Kidney (tissue), 13 donors: ENCODE measurements at regions not wholly inside any gene's neighbourhood (a gene's known extent, or its start where the extent isn't known, plus 50 kb on each side); places are given as distances from the start of the nearest gene placed in this dataset.
A peak's percentile ranks its signal among the peaks of the same experiment; 100 is the strongest.

Source experiments
- DNase-seq, 5 donors: peaks; one replicate each; pipeline ENCODE4 v3.0.0-alpha.2; 2013 to 2020
- FAIRE-seq: peaks from 2 replicates; lab custom pipeline; 2012; peaks lifted over from hg19 to GRCh38; lab: Jason Lieb, UNC
- H3K27ac ChIP-seq, 2 donors: one replicate each; pipeline ENCODE4 v1.7.0; 2013; ENCODE audit warnings: low read depth in 2 of 2, low read length in 2 of 2, inconsistent platforms in 1 of 2
- H3K27me3 ChIP-seq: one replicate; pipeline ENCODE4 v1.7.1; 2013; ENCODE audit warnings: low read length, inconsistent platforms; ENCODE audit not compliant: control insufficient read depth, insufficient read depth
- H3K36me3 ChIP-seq, 3 donors: one replicate each; pipeline versions ENCODE4 v1.7.0 to v1.7.1; 2013; ENCODE audit warnings: low read length in 3 of 3, control low read depth in 1 of 3, inconsistent platforms in 1 of 3; ENCODE audit not compliant: insufficient read depth in 3 of 3, control insufficient read depth in 2 of 3
- H3K4me1 ChIP-seq, 3 donors: one replicate each; pipeline versions ENCODE4 v1.7.0 to v1.7.1; 2013; ENCODE audit warnings: low read length in 3 of 3, inconsistent platforms in 1 of 3, low read depth in 1 of 3; ENCODE audit not compliant: control insufficient read depth in 2 of 3, insufficient read depth in 2 of 3
- H3K4me3 ChIP-seq, 3 donors: one replicate each; pipeline versions ENCODE4 v1.7.0 to v1.8.1; 2013; ENCODE audit warnings: low read length in 3 of 3, control low read depth in 1 of 3, inconsistent platforms in 1 of 3
- H3K9ac ChIP-seq, 3 donors: one replicate each; pipeline versions ENCODE4 v1.7.0 to v1.7.1; 2013; ENCODE audit warnings: low read length in 3 of 3, control low read depth in 1 of 3, inconsistent platforms in 1 of 3
- H3K9me3 ChIP-seq, 3 donors: one replicate each; pipeline versions ENCODE4 v1.7.0 to v1.7.1; 2013; ENCODE audit warnings: low read length in 3 of 3, control low read depth in 1 of 3, inconsistent platforms in 1 of 3; ENCODE audit not compliant: control insufficient read depth in 2 of 3, insufficient read depth in 1 of 3
- intact Hi-C: fragments of 100-400 bp; cut with DNase I; formaldehyde crosslinking; loops from one replicate; pipeline ENCODE4 v1.11.1; 2022
- TF ChIP-seq, protein P1 (sequence below): IDR thresholded peaks from 3 replicates; pipeline ENCODE4 v1.5.1; 2012; ENCODE audit warnings: mild to moderate bottlenecking, moderate library complexity, borderline replicate concordance; ENCODE audit not compliant: insufficient read depth; ENCODE audit errors: extremely low read depth
- donor health status: control.
- donor health status: control.
- donor health status: control.
- donor health status: control.
- donor health status: control.
- donor health status: DM: yes; HTN: yes; CAD: no.
- donor health status: Normal renal cell carcinoma (clear cell type).

DNA sequence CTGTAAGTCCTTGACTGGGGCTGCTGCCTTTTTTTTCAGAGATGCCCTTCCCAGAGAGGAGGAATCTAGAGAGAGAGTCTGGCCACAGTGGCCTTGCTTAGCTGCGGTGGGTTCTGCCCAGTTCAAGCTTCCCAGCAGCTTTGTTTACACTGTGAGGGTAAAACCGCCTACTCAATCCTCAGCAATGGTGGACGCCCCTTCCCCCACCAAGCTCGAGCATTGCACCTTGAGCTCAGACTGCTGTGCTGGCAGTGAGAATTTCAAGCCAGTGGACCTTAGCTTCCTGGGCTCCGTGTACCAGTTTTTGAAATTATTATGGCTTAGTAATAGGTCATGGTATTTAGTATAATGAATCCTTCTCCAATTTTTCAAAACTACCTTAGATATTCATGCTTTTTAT is 395.4 kb downstream of the NPIPA7 start:
- FAIRE-seq (no peak), DNase-seq (no peak)
- Histone ChIP-seq H3K9me3 (peaks cover 0 to 3% (median 0%) of the 10 kb centered on the region in 3 donors), H3K36me3 (no peaks in the 10 kb centered on the region), H3K27me3 (no peaks in the 10 kb centered on the region), H3K9ac (no peak overlapping the region), H3K4me1 (no peaks in the 10 kb centered on the region), H3K4me3 (no peak overlapping the region), H3K27ac (no peak overlapping the region)
- TF ChIP-seq, protein P1, sequence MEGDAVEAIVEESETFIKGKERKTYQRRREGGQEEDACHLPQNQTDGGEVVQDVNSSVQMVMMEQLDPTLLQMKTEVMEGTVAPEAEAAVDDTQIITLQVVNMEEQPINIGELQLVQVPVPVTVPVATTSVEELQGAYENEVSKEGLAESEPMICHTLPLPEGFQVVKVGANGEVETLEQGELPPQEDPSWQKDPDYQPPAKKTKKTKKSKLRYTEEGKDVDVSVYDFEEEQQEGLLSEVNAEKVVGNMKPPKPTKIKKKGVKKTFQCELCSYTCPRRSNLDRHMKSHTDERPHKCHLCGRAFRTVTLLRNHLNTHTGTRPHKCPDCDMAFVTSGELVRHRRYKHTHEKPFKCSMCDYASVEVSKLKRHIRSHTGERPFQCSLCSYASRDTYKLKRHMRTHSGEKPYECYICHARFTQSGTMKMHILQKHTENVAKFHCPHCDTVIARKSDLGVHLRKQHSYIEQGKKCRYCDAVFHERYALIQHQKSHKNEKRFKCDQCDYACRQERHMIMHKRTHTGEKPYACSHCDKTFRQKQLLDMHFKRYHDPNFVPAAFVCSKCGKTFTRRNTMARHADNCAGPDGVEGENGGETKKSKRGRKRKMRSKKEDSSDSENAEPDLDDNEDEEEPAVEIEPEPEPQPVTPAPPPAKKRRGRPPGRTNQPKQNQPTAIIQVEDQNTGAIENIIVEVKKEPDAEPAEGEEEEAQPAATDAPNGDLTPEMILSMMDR: no peak
- intact Hi-C loops: no loop called here

DNA sequence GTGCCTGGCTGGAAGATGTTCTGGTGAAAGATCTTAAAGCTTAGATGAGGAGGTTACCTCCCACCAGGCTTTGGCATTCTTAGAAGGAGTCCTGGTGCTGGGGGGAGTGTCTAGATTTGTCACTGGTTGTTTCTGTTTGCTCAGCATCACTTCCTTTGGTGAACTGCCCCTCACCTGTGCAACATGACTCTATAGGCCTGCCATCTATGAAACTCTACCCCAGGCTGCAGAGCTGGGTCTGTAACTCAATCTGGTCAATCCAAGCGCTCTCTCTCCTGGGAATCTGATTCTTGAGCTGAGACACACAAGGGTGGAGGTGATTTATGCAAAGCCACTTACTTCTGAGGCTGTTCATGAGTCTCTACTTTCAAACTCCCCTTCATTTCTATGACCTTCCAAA is 399.4 kb downstream of the NPIPA7 start:
- Histone ChIP-seq H3K9ac (no peak overlapping the region), H3K36me3 (no peaks in the 10 kb centered on the region), H3K4me1 (no peaks in the 10 kb centered on the region), H3K9me3 (peaks cover 0 to 3% (median 0%) of the 10 kb centered on the region in 3 donors), H3K27ac (no peak overlapping the region), H3K27me3 (no peaks in the 10 kb centered on the region), H3K4me3 (no peak overlapping the region)
- TF ChIP-seq, protein P1: no peak
- intact Hi-C loops: no loop called here
- FAIRE-seq (no peak), DNase-seq (peak in 4 of 5 donors; percentile 50 to 59 (median 56))

DNA sequence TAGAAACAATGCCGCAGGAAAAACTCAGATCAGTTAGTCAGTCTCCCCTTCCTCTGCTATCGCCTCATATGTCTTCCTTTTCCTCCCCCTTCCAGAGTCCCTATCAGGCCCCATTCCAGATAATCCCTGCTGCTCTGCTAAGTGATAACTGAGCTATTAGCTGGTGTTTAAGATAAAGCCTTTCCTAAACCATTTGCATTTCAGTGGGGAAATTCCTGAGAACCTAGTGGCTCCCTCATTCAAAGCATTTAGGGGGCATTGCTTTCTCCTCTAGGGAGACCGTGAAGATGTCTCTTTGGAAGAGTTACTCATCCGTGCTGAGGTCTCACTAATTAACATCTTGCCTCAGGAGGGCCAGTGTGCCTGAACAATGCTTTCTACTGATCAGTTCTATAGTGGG is 401.6 kb downstream of the NPIPA7 start:
- Histone ChIP-seq H3K36me3 (no peaks in the 10 kb centered on the region), H3K27me3 (no peaks in the 10 kb centered on the region), H3K27ac (no peak overlapping the region), H3K9me3 (peaks cover 0 to 3% (median 0%) of the 10 kb centered on the region in 3 donors), H3K4me1 (no peaks in the 10 kb centered on the region), H3K4me3 (no peak overlapping the region), H3K9ac (no peak overlapping the region)
- TF ChIP-seq, protein P1: no peak
- intact Hi-C loops: no loop called here
- DNase-seq: no peak
- no peak for FAIRE-seq

DNA sequence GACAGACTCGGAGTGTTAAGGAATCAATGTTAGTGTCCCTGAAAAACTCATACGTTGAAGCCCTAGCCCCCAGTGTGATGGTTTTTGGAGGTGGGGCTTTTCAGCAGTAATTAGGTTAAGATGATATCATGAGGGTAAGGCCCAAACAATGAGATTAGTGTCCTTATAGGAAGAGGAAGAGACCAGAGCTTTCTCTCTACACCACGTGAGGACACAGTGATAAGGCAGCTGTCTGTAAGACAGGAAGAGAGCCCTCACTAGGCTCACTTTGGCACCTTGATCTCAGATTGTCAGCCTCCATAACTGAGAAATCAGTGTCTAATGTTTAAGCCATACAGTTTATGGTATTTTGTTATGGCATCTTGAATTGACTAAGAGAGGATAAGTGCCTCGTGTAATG is 403.2 kb downstream of the NPIPA7 start:
- FAIRE-seq (no peak), DNase-seq (no peak)
- Histone ChIP-seq H3K9me3 (no peaks in the 10 kb centered on the region), H3K27me3 (no peaks in the 10 kb centered on the region), H3K4me3 (no peak overlapping the region), H3K27ac (no peak overlapping the region), H3K9ac (no peak overlapping the region), H3K4me1 (no peaks in the 10 kb centered on the region), H3K36me3 (no peaks in the 10 kb centered on the region)
- intact Hi-C loops: no loop called here
- TF ChIP-seq, protein P1: no peak
